Astrocyte of the spinal cord (primary cell): ENCODE measurements at regions not wholly inside any gene's neighbourhood (a gene's known extent, or its start where the extent isn't known, plus 50 kb on each side); places are given as distances from the start of the nearest gene placed in this dataset.

ENCODE experiments used
- DNase-seq: peaks from one replicate; pipeline ENCODE4 v3.0.0; 2011; ENCODE audit warnings: low read depth, low spot score
- H3K4me3 ChIP-seq: 2 replicates; pipeline ENCODE4 v1.5.1; 2011; ENCODE audit warnings: low read depth, mild to moderate bottlenecking, low read length, moderate library complexity
- CTCF ChIP-seq: IDR thresholded peaks from 2 replicates; pipeline ENCODE4 v1.5.1; 2012; ENCODE audit warnings: low read depth, mild to moderate bottlenecking, low read length, inconsistent platforms
- in situ Hi-C: cut with HindIII; loops from 2 replicates; pipeline ENCODE4 v1.10.0; 2017; ENCODE audit warnings: low sequenced_read_pairs

GRCh38 chr2:21314322-21314835 is 190.6 kb downstream of the TDRD15 start:
- TF ChIP-seq CTCF, result no peak
- no peak overlapping the region for H3K4me3 ChIP-seq
- no peak for DNase-seq
- in situ Hi-C loops, result no loop called here

- H3K4me3 ChIP-seq, result no peak overlapping the region
- in situ Hi-C loops, result no loop called here
- peak; percentile 37 for TF ChIP-seq CTCF
- DNase-seq, result peak; percentile 18
Measured at GRCh38 chr2:21317131-21317530, 193.4 kb downstream of the TDRD15 start.

GRCh38 chr2:21318263-21318662 is 194.5 kb downstream of the TDRD15 start:
- TF ChIP-seq CTCF, result no peak
- no peak overlapping the region for H3K4me3 ChIP-seq
- no peak for DNase-seq
- in situ Hi-C loops, result no loop called here

GRCh38 chr2:21326152-21326551 is 202.4 kb downstream of the TDRD15 start:
- no peak overlapping the region for H3K4me3 ChIP-seq
- no peak for TF ChIP-seq CTCF
- in situ Hi-C loops, result no loop called here
- DNase-seq, result no peak

- no peak overlapping the region for H3K4me3 ChIP-seq
- TF ChIP-seq CTCF, result no peak
- in situ Hi-C loops, result no loop called here
- no peak for DNase-seq
Measured at GRCh38 chr2:21328177-21328576, 204.4 kb downstream of the TDRD15 start.

GRCh38 chr2:21330786-21331391 is 207.1 kb downstream of the TDRD15 start:
- in situ Hi-C loops, result no loop called here
- H3K4me3 ChIP-seq, result no peak overlapping the region
- no peak for TF ChIP-seq CTCF
- DNase-seq, result no peak
